Right renal pelvis (tissue), 4 donors: ENCODE measurements at regions not wholly inside any gene's neighbourhood (a gene's known extent, or its start where the extent isn't known, plus 50 kb on each side); places are given as distances from the start of the nearest gene placed in this dataset.
A peak's percentile ranks its signal among the peaks of the same experiment; 100 is the strongest.
"Not testable (repeated sequence)": the region's sequence is repeated elsewhere in the genome, so short reads cannot be mapped to it uniquely, and the experiment has no call there.

Source experiments
- DNase-seq, 4 donors: peaks; one replicate each; pipeline ENCODE4 v3.0.0-alpha.2; 2013; ENCODE audit warnings: low read depth in 4 of 4, low spot score in 3 of 4, missing footprints in 1 of 4

GRCh38 chr14:83247924-83248639 lies 1714.4 kb upstream of the SEL1L start:
- DNase-seq, result no peak

GRCh38 chr14:83251402-83251801 lies 1717.7 kb upstream of the SEL1L start:
- DNase-seq, result no peak

GRCh38 chr14:83253870-83254269 lies 1720.2 kb upstream of the SEL1L start:
- DNase-seq, result no peak

- DNase-seq, result no peak
Measured at GRCh38 chr14:83255015-83255726, 1721.5 kb upstream of the SEL1L start.

GRCh38 chr14:83255727-83256090 lies 1722.1 kb upstream of the SEL1L start:
- DNase-seq, result no peak

- DNase-seq, result no peak
Measured at GRCh38 chr14:83257466-83258439, 1724.1 kb upstream of the SEL1L start.

- DNase-seq, result no peak
Measured at GRCh38 chr14:83260751-83261150, 1727.1 kb upstream of the SEL1L start.

- DNase-seq, result no peak
Measured at GRCh38 chr14:83269583-83269982, 1735.9 kb upstream of the SEL1L start.

GRCh38 chr14:83271663-83272062 lies 1738.0 kb upstream of the SEL1L start:
- DNase-seq, result no peak

GRCh38 chr14:83280719-83281118 lies 1747.1 kb upstream of the SEL1L start:
- DNase-seq, result no peak

GRCh38 chr14:83282706-83283105 lies 1749.1 kb upstream of the SEL1L start:
- DNase-seq, result no peak

GRCh38 chr14:83287300-83287699 lies 1753.6 kb upstream of the SEL1L start:
- DNase-seq, result no peak

GRCh38 chr14:83289390-83289789 lies 1755.7 kb upstream of the SEL1L start:
- DNase-seq, result no peak

- DNase-seq, result no peak
Measured at GRCh38 chr14:83289896-83290295, 1756.2 kb upstream of the SEL1L start.

- no peak for DNase-seq
Measured at GRCh38 chr14:83290447-83290846, 1756.8 kb upstream of the SEL1L start.

- DNase-seq, result no peak
Measured at GRCh38 chr14:83291714-83292113, 1758.1 kb upstream of the SEL1L start.

GRCh38 chr14:83294941-83295340 lies 1761.3 kb upstream of the SEL1L start:
- DNase-seq, result no peak

- no peak for DNase-seq
Measured at GRCh38 chr14:83297361-83297760, 1763.7 kb upstream of the SEL1L start.

GRCh38 chr14:83298016-83298415 lies 1764.4 kb upstream of the SEL1L start:
- not testable (repeated sequence) for DNase-seq

- DNase-seq, result peak; percentile 6 to 35 (median 19)
Measured at GRCh38 chr14:83300476-83301064, 1766.9 kb upstream of the SEL1L start.

- DNase-seq, result no peak
Measured at GRCh38 chr14:83301791-83302190, 1768.1 kb upstream of the SEL1L start.
